Right lobe of liver (tissue), 4 donors: ENCODE measurements at regions not wholly inside any gene's neighbourhood (a gene's known extent, or its start where the extent isn't known, plus 50 kb on each side); places are given as distances from the start of the nearest gene placed in this dataset.

Source experiments
- POLR2A ChIP-seq: fragments of 450-650 bp; IDR thresholded peaks from one replicate; pipeline ENCODE4 v1.6.1; 2017; ENCODE audit warnings: antibody characterized with exemption, mild to moderate bottlenecking
- TF ChIP-seq, protein P1 (sequence below), 4 donors: fragments of 200-600 bp in 3 of 4; fragments of 450-650 bp in 1 of 4; IDR thresholded peaks; one replicate each; pipeline versions ENCODE4 v1.5.1 to v1.8.0; 2016 to 2022; ENCODE audit warnings: antibody characterized with exemption in 4 of 4, mild to moderate bottlenecking in 2 of 4
- donor health status: DM: no; HTN: no; CAD: no.
- donor health status: DM: no; HTN: no; CAD: no.
- donor health status: DM: no; HTN: yes; CAD: no.

- TF ChIP-seq, protein P1, sequence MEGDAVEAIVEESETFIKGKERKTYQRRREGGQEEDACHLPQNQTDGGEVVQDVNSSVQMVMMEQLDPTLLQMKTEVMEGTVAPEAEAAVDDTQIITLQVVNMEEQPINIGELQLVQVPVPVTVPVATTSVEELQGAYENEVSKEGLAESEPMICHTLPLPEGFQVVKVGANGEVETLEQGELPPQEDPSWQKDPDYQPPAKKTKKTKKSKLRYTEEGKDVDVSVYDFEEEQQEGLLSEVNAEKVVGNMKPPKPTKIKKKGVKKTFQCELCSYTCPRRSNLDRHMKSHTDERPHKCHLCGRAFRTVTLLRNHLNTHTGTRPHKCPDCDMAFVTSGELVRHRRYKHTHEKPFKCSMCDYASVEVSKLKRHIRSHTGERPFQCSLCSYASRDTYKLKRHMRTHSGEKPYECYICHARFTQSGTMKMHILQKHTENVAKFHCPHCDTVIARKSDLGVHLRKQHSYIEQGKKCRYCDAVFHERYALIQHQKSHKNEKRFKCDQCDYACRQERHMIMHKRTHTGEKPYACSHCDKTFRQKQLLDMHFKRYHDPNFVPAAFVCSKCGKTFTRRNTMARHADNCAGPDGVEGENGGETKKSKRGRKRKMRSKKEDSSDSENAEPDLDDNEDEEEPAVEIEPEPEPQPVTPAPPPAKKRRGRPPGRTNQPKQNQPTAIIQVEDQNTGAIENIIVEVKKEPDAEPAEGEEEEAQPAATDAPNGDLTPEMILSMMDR (IDR thresholded peaks at IDR 0.05) = no peak
- TF ChIP-seq POLR2A = no peak
These were observed 1001.7 kb upstream of the TMPRSS15 start for GRCh38 chr21:19405326-19405725.
